ENCODE measurements at regions not wholly inside any gene's neighbourhood (a gene's known extent, or its start where the extent isn't known, plus 50 kb on each side); places are given as distances from the start of the nearest gene placed in this dataset.
"Not testable (repeated sequence)": the region's sequence is repeated elsewhere in the genome, so short reads cannot be mapped to it uniquely, and the experiment has no call there.

DNA sequence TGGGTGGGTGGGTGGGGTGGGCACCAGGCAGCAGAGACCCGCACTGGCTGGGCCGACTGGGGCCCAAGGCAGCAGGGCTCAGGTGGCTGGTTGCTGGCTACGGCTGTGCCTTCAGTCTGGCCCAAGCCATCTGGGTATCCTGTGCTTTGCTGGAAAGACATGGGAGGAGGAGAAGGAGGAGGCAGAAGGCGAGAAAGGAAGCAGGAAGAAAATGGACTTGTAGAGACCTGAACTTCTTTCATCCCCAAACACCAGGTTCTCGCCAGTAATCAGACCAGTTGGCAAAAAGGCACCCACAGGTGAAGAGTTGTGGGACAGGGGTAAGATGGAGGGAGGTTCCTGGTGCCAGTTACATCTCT, 78.8 kb downstream of the IGLL1 start:
- Histone ChIP-seq H3K27me3 (ENCODE audit: insufficient read depth, poor library complexity, severe bottlenecking) (no peaks in the 10 kb centered on the region), H3K27ac (ENCODE audit: poor library complexity, severe bottlenecking) (no peak overlapping the region), H3K4me3 (ENCODE audit: severe bottlenecking) (no peak overlapping the region), H3K36me3 (ENCODE audit: low read depth) (no peaks in the 10 kb centered on the region), H3K9me3 (ENCODE audit: severe bottlenecking) (no peaks in the 10 kb centered on the region), H3K4me1 (ENCODE audit: insufficient read depth, poor library complexity, severe bottlenecking) (no peaks in the 10 kb centered on the region)
- DNase-seq (ENCODE audit: low spot score) = no peak
- ATAC-seq (ENCODE audit: low read depth) = no peak
- TF ChIP-seq, protein P1, sequence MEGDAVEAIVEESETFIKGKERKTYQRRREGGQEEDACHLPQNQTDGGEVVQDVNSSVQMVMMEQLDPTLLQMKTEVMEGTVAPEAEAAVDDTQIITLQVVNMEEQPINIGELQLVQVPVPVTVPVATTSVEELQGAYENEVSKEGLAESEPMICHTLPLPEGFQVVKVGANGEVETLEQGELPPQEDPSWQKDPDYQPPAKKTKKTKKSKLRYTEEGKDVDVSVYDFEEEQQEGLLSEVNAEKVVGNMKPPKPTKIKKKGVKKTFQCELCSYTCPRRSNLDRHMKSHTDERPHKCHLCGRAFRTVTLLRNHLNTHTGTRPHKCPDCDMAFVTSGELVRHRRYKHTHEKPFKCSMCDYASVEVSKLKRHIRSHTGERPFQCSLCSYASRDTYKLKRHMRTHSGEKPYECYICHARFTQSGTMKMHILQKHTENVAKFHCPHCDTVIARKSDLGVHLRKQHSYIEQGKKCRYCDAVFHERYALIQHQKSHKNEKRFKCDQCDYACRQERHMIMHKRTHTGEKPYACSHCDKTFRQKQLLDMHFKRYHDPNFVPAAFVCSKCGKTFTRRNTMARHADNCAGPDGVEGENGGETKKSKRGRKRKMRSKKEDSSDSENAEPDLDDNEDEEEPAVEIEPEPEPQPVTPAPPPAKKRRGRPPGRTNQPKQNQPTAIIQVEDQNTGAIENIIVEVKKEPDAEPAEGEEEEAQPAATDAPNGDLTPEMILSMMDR (IDR thresholded peaks at IDR 0.05; ENCODE audit: poor library complexity, severe bottlenecking) = no peak

DNA sequence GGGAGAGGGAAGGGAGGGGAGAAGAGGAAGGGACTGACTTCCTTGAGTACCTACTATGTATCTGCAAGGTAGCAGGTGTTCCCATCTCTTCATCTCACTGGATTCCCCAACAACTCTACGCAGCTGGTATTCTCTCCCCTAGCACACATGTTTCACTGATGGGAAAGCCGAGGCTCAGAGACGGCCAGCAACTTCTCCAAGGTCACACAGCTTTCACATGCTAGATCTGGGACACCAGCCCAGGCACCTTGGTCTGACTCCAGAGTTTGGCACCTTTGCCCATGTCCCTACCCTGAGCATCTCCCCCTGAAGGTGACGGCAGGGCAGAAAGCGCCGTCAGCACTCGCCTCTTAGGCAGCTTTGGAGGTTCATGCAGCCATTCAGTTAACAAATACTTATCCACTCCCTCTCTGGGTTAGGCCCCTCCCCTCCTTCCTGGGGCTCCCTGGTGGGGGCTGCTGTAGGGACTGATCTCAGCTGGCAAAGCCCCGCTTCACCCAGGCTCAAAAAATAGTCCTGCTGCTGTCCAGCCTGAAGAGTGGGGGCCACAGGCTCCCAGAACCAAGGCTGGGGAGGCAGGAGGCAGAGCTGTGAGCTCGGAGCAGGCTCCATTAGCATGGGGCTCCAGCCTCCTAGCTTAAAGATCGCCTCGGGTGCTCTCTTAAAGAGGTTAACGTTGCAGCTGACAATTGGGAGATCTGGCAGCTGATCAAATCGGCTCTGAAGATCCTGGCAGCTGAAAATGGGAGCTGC, 79.4 kb downstream of the IGLL1 start:
- Histone ChIP-seq H3K36me3 (ENCODE audit: low read depth) (no peaks in the 10 kb centered on the region), H3K27me3 (ENCODE audit: insufficient read depth, poor library complexity, severe bottlenecking) (no peaks in the 10 kb centered on the region), H3K9me3 (ENCODE audit: severe bottlenecking) (no peaks in the 10 kb centered on the region), H3K4me3 (ENCODE audit: severe bottlenecking) (no peak overlapping the region), H3K27ac (ENCODE audit: poor library complexity, severe bottlenecking) (no peak overlapping the region), H3K4me1 (ENCODE audit: insufficient read depth, poor library complexity, severe bottlenecking) (no peaks in the 10 kb centered on the region)
- TF ChIP-seq, protein P1 (IDR thresholded peaks at IDR 0.05; ENCODE audit: poor library complexity, severe bottlenecking) = no peak
- no peak for DNase-seq (ENCODE audit: low spot score)
- ATAC-seq (ENCODE audit: low read depth) = no peak

DNA sequence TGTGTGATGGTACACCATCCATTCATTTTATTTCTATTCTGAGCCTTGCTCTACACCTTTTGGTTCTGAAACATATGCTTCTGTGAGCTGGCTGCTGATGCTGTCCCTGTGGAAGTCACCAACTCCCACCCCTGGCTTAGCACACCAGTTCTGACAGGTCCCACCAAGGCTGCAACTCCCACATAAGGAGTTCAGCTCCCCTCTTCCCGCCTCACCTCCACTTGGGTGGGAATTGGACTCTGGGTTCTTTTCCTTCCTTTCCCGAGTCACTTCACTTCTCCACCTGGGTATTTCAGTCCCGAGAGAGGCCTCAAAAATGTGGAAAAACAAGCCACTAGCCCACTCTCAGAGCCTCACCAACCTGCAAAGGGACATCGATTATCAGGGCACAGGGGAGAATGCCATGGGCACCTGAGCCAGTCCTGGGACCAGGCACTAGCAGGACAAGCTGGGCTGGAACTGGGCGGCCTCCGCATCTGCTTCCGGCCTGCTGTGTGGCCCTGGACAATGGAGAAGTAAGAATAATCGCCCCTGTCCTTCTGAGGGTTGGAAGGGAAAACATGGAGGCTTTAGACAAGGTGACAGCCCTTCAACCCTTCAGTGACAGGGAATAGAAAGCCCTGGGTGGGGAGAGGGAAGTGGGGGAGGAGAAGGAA, 80.1 kb downstream of the IGLL1 start:
- no peak for DNase-seq (ENCODE audit: low spot score)
- Histone ChIP-seq H3K27me3 (ENCODE audit: insufficient read depth, poor library complexity, severe bottlenecking) (no peaks in the 10 kb centered on the region), H3K27ac (ENCODE audit: poor library complexity, severe bottlenecking) (no peak overlapping the region), H3K9me3 (ENCODE audit: severe bottlenecking) (no peaks in the 10 kb centered on the region), H3K4me3 (ENCODE audit: severe bottlenecking) (no peak overlapping the region), H3K4me1 (ENCODE audit: insufficient read depth, poor library complexity, severe bottlenecking) (no peaks in the 10 kb centered on the region), H3K36me3 (ENCODE audit: low read depth) (no peaks in the 10 kb centered on the region)
- TF ChIP-seq, protein P1 (IDR thresholded peaks at IDR 0.05; ENCODE audit: poor library complexity, severe bottlenecking) = no peak
- ATAC-seq (ENCODE audit: low read depth) = no peak

DNA sequence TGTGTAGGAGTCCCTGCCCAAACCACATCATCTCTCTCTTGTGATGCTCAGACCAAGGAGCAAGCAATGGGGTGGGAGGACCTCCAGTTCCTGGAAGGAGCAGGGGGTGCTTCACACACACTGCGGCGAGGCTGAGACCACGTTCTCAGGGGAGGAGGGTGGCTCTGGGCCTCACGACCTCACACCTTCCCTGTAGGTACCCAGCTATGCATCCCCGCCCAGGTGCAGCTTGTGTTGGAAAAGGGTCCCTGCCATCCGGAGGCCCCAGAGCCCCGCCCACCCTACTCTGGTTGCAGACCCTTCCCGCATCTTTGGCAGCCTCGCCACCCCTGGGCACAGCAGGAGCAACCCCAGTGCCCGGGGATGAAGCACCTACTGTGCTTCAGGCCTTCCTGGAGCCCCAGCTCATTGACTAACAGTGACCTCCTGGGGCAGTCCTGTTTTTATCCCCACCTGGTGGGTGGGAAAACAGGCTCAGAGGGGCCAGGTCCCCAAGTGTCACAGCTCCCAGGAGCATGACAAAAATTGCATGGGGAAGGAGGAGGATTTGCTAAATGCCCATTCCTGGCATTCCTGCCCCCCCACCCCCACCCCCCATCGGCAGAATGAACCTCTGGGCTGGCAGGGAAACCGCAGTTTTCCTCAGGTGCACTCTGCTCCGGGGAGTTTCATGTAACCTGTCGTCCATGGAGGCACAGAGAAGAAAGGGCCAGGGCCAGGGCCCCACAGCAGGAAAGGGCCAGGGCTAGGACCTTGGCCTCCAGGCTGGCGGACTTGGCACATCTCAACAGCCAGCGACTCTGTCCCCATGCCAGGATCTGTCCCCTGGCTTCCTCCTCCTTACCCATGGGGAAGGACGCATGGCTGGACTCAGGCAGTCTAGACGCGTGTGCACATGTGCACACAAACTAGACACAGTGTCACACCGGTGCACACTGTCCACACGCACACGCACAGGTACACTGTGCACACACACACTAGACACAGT, 81.0 kb downstream of the IGLL1 start:
- Histone ChIP-seq H3K9me3 (ENCODE audit: severe bottlenecking) (no peaks in the 10 kb centered on the region), H3K27me3 (ENCODE audit: insufficient read depth, poor library complexity, severe bottlenecking) (no peaks in the 10 kb centered on the region), H3K36me3 (ENCODE audit: low read depth) (no peaks in the 10 kb centered on the region), H3K27ac (ENCODE audit: poor library complexity, severe bottlenecking) (no peak overlapping the region), H3K4me3 (ENCODE audit: severe bottlenecking) (no peak overlapping the region), H3K4me1 (ENCODE audit: insufficient read depth, poor library complexity, severe bottlenecking) (no peaks in the 10 kb centered on the region)
- ATAC-seq (ENCODE audit: low read depth) = no peak
- no peak for DNase-seq (ENCODE audit: low spot score)
- TF ChIP-seq, protein P1 (IDR thresholded peaks at IDR 0.05; ENCODE audit: poor library complexity, severe bottlenecking) = no peak

DNA sequence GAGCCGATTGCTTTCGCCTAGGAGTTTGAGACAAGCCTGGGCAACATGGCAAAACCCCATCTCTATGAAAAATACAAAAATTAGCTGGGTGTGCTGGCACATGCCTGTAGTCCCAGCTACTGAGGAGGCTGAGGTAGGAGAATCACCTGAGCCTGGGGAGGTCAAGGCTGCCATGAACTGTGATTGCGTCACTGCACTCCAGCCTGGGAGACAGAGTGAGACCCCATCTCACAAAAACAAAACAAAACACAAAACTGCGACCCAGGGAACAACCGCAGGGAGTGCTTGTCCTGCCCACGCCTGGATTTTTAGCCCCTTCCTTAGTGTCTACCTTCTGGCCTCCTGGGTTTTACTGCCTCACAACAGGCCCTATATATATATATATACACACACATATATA, 82.2 kb downstream of the IGLL1 start:
- not testable (repeated sequence) for DNase-seq (ENCODE audit: low spot score); H3K27ac ChIP-seq (ENCODE audit: poor library complexity, severe bottlenecking); H3K36me3 ChIP-seq (ENCODE audit: low read depth); H3K4me1 ChIP-seq (ENCODE audit: insufficient read depth, poor library complexity, severe bottlenecking); ATAC-seq (ENCODE audit: low read depth); H3K4me3 ChIP-seq (ENCODE audit: severe bottlenecking); H3K9me3 ChIP-seq (ENCODE audit: severe bottlenecking); H3K27me3 ChIP-seq (ENCODE audit: insufficient read depth, poor library complexity, severe bottlenecking)

Data from RWPE2 (cell line).